ENCODE measurements at regions not wholly inside any gene's neighbourhood (a gene's known extent, or its start where the extent isn't known, plus 50 kb on each side); places are given as distances from the start of the nearest gene placed in this dataset.
"Not testable (repeated sequence)": the region's sequence is repeated elsewhere in the genome, so short reads cannot be mapped to it uniquely, and the experiment has no call there.

- no peak for TF ChIP-seq CTCF (IDR thresholded peaks at IDR 0.05; ENCODE audit: extremely low read depth, missing control alignments)
- DNase-seq (ENCODE audit: low spot score) = no peak
Measured at GRCh38 chr14:37668646-37669045, 73.2 kb downstream of the TTC6 start.

- no peak for TF ChIP-seq CTCF (IDR thresholded peaks at IDR 0.05; ENCODE audit: extremely low read depth, missing control alignments)
- no peak for DNase-seq (ENCODE audit: low spot score)
Measured at GRCh38 chr14:37669242-37669641, 73.8 kb downstream of the TTC6 start.

GRCh38 chr14:37673439-37673838, 78.0 kb downstream of the TTC6 start:
- DNase-seq (ENCODE audit: low spot score) = no peak
- no peak for TF ChIP-seq CTCF (IDR thresholded peaks at IDR 0.05; ENCODE audit: extremely low read depth, missing control alignments)

- DNase-seq (ENCODE audit: low spot score) = no peak
- TF ChIP-seq CTCF (IDR thresholded peaks at IDR 0.05; ENCODE audit: extremely low read depth, missing control alignments) = no peak
Measured at GRCh38 chr14:37678916-37679315, 83.5 kb downstream of the TTC6 start.

GRCh38 chr14:37681486-37681885, 86.1 kb downstream of the TTC6 start:
- TF ChIP-seq CTCF (IDR thresholded peaks at IDR 0.05; ENCODE audit: extremely low read depth, missing control alignments) = no peak
- DNase-seq (ENCODE audit: low spot score) = no peak

GRCh38 chr14:37692680-37693079, 97.3 kb downstream of the TTC6 start:
- not testable (repeated sequence) for DNase-seq (ENCODE audit: low spot score)

GRCh38 chr14:37693420-37693819, 98.0 kb downstream of the TTC6 start:
- not testable (repeated sequence) for DNase-seq (ENCODE audit: low spot score)

- DNase-seq (ENCODE audit: low spot score) = no peak
- no peak for TF ChIP-seq CTCF (IDR thresholded peaks at IDR 0.05; ENCODE audit: extremely low read depth, missing control alignments)
Measured at GRCh38 chr14:37695866-37696265, 100.4 kb downstream of the TTC6 start.

Measured in GM20000 (cell line).